HFF-Myc (cell line): ENCODE measurements at regions not wholly inside any gene's neighbourhood (a gene's known extent, or its start where the extent isn't known, plus 50 kb on each side); places are given as distances from the start of the nearest gene placed in this dataset.

Source experiments
- DNase-seq: peaks from one replicate; pipeline ENCODE4 v3.0.0-alpha.2; 2011; ENCODE audit warnings: low read depth; ENCODE audit errors: extremely low read depth
- H3K4me3 ChIP-seq: replicated peaks from 2 replicates; pipeline ENCODE4 v1.5.1; 2011; ENCODE audit warnings: low read depth, mild to moderate bottlenecking, control low read depth, low read length
- CTCF ChIP-seq: IDR thresholded peaks from 2 replicates; pipeline ENCODE4 v1.5.1; 2012; ENCODE audit warnings: mild to moderate bottlenecking, low read depth, low read length, control low read depth; ENCODE audit errors: missing control alignments

DNA sequence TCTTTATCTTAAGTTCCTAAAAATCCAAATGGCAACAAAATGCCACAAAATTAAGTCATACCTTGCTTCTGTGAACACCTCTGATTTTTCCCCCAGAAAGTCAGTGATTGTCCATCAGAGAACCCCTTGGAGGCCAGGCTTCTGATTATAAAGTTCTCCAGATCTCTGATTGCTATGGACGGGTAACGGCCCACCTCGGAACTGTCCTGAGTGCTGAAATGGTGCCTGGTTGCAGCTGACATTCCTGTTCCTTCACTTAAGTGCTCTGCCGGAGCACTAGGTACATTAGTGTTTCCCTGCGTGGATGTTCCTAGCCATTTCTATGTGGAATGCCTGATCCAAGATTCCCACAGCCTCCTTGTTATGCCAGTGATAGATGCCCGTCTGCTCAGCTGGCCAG is 85.0 kb downstream of the CHST1 start:
- no peak for TF ChIP-seq CTCF
- peak; percentile 4 for DNase-seq
- no peak overlapping the region for H3K4me3 ChIP-seq

DNA sequence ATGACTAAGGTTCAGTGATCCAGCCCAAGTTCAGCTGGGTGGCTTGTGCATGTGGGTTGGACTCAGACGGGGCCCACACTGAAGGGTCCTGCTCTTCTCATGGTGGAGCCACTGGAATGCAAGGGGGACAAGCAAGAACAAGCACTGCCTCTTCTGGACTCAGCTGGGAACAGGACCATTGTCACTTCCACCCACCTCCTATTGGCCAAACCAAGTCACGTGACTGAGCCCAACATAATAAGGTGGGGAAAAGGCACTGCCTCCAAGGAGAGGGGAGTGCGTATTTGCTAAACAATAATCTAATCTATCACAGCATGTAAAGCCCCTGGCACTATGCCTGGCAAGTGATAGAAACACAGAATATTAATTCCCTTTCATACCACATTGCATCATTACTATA is 87.1 kb downstream of the CHST1 start:
- no peak for DNase-seq
- TF ChIP-seq CTCF, result no peak
- H3K4me3 ChIP-seq, result no peak overlapping the region

GRCh38 chr11:45577752-45578151 is 87.7 kb downstream of the CHST1 start:
- no peak overlapping the region for H3K4me3 ChIP-seq
- TF ChIP-seq CTCF, result no peak
- no peak for DNase-seq

DNA sequence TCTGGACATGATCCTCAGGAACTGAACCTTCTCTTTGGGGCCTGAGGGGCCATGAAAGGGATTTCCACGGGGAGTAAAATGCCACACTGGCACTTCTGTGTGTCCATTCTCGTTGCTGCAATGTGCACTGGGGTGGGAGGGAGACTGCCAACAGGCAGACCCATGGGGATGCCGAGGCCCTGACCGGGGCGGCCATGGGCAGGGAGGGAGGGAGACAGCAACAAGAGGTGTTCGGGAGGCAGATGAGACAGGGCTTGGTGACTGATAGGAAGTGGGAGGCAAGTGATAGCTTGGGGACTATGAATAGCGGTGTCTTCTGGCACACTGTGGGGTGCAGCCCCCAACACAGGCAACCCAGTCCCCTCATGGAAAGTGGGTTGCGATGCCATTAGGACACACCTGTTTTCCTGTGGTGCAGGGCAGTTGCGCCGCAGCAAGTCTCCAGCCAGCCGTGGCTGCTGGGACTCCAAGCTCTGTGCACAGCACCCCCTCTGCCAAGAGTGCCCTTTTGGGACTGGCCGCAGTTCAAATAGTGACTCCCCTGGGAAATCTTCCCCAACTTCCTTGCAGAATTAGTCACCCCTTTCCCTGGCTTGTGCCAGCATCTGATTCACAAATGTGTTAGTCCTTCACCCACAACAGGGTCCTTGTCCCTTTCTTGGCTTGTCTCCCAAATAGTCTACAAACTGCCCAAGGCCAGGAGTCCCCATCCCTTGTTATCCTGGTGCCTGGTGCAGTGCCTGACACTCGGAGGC is 88.8 kb downstream of the CHST1 start:
- no peak for TF ChIP-seq CTCF
- DNase-seq, result no peak
- no peak overlapping the region for H3K4me3 ChIP-seq

DNA sequence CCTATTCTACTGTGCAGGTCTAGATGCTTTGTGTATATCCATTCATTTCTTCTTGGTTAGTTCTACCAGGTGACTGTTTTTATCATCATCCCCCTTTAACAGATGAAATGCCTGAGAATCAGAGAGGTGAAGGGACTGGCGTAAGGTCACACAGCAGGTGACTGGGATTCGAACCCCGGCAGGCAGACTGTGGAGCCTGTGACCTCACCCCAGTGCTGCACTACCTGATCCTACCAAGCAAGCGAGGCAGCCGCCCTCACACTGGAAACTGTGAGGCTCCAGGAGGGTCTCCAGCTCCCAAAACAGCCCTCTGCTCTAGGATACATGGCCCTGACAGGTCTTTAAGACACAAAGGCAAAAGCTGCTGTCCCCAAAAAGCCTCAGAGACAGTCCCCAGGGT is 91.7 kb downstream of the CHST1 start:
- no peak for DNase-seq
- TF ChIP-seq CTCF, result no peak

GRCh38 chr11:45572354-45573123 is 92.9 kb downstream of the CHST1 start:
- H3K4me3 ChIP-seq, result no peak overlapping the region
- no peak for TF ChIP-seq CTCF
- DNase-seq, result no peak

More for the DNA sequence above, 91.7 kb downstream of the CHST1 start:
- no peak overlapping the region for H3K4me3 ChIP-seq
